Thoracic aorta (tissue), 2 donors: ENCODE measurements at regions not wholly inside any gene's neighbourhood (a gene's known extent, or its start where the extent isn't known, plus 50 kb on each side); places are given as distances from the start of the nearest gene placed in this dataset.

Source experiments
- ATAC-seq: fragments of 150-250 bp; one replicate; pipeline ENCODE4 v1.8.0; 2017; ENCODE audit warnings: low read depth; ENCODE audit not compliant: insufficient number of reproducible peaks, low FRiP score
- DNase-seq: peaks from one replicate; pipeline ENCODE4 v3.0.0-alpha.2; 2020; ENCODE audit warnings: low spot score
- H3K27ac ChIP-seq, 2 donors: fragments of 200-600 bp; sonication (generic); 1 replicate in 1 of 2; 2 replicates in 1 of 2; pipeline ENCODE4 v1.5.1; 2016; ENCODE audit warnings: mild to moderate bottlenecking in 2 of 2, moderate library complexity in 2 of 2
- H3K27me3 ChIP-seq: fragments of 200-600 bp; sonication (generic); replicated peaks from 2 replicates; pipeline ENCODE4 v1.6.0; 2016; ENCODE audit warnings: mild to moderate bottlenecking; ENCODE audit not compliant: insufficient read depth
- H3K36me3 ChIP-seq: fragments of 200-600 bp; sonication (generic); one replicate; pipeline ENCODE4 v1.5.1; 2016
- H3K4me1 ChIP-seq, 2 donors: fragments of 200-600 bp; sonication (generic); 1 replicate in 1 of 2; 2 replicates in 1 of 2; pipeline versions ENCODE4 v1.5.1 to v1.6.0; 2016; ENCODE audit warnings: low read depth in 2 of 2, mild to moderate bottlenecking in 1 of 2; ENCODE audit not compliant: control insufficient read depth in 1 of 2
- H3K4me3 ChIP-seq: fragments of 200-600 bp; sonication (generic); 2 replicates; pipeline ENCODE4 v1.5.1; 2016; ENCODE audit warnings: mild to moderate bottlenecking
- H3K9me3 ChIP-seq: fragments of 200-600 bp; sonication (generic); 2 replicates; pipeline ENCODE4 v1.5.1; 2016
- TF ChIP-seq, protein P1 (sequence below): fragments of 200-600 bp; sonication (generic); IDR thresholded peaks from one replicate; pipeline ENCODE4 v1.5.1; 2019; ENCODE audit warnings: antibody characterized with exemption

DNA sequence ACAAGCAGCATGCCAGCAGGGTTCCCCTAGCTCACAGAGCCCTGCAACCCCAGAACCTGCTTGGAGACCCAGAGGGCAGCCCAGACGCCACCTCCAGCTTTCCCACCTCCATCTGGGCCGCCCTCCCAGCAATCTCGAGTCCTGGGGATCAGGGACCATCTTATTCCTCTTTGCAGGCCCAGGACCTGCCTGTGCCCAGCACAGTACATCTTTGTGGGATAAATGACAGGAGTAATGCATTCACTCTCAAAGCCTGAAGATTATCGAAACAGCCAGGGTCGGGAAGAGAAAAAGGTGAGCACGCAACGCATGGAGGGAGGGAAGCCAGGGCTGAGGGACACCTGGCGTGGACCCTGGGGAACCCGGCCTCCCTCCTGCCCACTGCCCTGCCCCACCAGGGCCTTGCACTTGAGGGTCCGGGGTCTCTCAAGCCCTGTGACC, 144.1 kb downstream of the NDUFA10 start:
- Histone ChIP-seq H3K36me3 (no peaks in the 10 kb centered on the region), H3K4me1 (peaks cover 16 to 20% of the 10 kb centered on the region in 2 donors), H3K4me3 (no peak overlapping the region), H3K9me3 (peaks cover 14% of the 10 kb centered on the region), H3K27ac (peak overlapping the region; percentile 82 to 88), H3K27me3 (no peaks in the 10 kb centered on the region)
- no peak for DNase-seq
- ATAC-seq, result no peak
- TF ChIP-seq, protein P1, sequence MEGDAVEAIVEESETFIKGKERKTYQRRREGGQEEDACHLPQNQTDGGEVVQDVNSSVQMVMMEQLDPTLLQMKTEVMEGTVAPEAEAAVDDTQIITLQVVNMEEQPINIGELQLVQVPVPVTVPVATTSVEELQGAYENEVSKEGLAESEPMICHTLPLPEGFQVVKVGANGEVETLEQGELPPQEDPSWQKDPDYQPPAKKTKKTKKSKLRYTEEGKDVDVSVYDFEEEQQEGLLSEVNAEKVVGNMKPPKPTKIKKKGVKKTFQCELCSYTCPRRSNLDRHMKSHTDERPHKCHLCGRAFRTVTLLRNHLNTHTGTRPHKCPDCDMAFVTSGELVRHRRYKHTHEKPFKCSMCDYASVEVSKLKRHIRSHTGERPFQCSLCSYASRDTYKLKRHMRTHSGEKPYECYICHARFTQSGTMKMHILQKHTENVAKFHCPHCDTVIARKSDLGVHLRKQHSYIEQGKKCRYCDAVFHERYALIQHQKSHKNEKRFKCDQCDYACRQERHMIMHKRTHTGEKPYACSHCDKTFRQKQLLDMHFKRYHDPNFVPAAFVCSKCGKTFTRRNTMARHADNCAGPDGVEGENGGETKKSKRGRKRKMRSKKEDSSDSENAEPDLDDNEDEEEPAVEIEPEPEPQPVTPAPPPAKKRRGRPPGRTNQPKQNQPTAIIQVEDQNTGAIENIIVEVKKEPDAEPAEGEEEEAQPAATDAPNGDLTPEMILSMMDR, result no peak

DNA sequence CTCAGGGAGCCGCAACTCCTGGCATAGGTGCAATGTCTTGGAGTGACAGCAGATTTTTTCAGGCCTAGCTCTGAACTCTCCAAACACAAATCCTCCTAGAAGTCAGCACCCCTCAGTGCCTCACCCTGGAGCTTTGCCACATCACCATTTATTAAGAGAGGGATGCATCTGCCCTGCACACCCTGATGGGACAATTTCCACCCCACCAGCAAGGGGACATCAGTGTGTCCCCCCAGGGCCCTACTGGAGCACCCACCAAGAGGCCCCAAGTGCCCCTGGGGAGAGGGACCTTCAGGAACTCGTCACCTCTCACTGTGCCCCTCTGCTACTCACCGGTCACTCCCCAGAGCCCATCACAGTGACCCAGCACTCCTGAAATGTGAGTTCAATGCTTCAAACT, 144.7 kb downstream of the NDUFA10 start:
- TF ChIP-seq, protein P1, result no peak
- Histone ChIP-seq H3K27ac (peak overlapping the region in 1 of 2 donors; percentile 88), H3K4me3 (no peak overlapping the region), H3K27me3 (no peaks in the 10 kb centered on the region), H3K4me1 (peaks cover 16 to 20% of the 10 kb centered on the region in 2 donors), H3K36me3 (no peaks in the 10 kb centered on the region), H3K9me3 (peaks cover 8% of the 10 kb centered on the region)
- no peak for ATAC-seq
- no peak for DNase-seq

DNA sequence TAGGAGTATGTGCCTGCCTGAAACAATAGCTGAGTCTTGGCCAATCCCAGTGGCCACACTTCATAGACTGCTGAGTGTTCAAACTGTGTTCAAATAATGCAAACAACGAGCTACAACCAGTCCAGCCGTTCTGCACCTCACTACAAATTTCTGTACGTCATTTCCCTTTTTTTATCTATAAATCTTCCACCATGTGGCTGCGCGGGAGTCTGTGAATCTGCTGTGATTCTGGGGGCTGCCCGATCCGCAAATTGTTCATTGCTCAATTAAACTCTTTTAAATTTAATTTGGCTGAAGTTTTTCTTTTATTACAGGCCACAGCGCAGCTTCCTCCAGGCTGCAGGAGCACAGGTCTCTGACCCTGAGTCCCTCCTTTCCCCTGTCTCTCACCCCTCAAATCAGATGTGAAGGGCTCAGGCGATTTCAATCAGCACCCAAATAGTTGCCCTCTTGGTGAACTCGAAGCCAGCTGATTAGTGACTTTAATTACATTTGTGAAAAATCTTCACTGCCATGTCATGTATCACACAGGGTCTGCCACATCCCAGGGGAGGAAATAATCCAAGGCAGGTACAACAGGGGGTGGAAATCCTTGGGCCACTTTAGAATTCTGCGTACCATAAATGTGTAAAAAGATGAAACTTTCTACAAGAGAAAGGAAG, 145.6 kb downstream of the NDUFA10 start:
- Histone ChIP-seq H3K9me3 (no peaks in the 10 kb centered on the region), H3K4me1 (peaks cover 16 to 20% of the 10 kb centered on the region in 2 donors), H3K4me3 (no peak overlapping the region), H3K27me3 (no peaks in the 10 kb centered on the region), H3K27ac (no peak overlapping the region), H3K36me3 (no peaks in the 10 kb centered on the region)
- TF ChIP-seq, protein P1, result no peak
- DNase-seq (no peak), ATAC-seq (no peak)

DNA sequence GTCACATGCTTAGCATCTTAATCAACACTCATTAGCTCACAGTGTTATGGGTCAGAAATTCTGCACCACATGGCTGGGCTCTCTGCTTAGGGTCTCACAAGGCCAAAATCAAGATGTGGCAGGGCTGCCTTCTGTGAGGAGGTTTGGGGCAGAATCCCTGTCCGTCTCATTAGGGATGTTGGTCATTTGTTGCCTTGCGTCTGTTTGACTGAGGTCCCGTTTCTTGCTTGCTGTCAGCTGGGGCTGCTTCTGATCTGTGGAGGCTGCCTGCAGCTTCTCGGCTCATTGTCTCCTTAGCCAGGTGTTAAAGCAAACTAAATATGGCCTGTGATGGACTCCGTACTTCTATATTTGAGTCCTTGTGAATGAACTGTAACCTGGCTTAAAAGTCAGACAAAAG, 146.5 kb downstream of the NDUFA10 start:
- no peaks in the 10 kb centered on the region for H3K36me3 ChIP-seq
- no peaks in the 10 kb centered on the region for H3K9me3 ChIP-seq
- H3K27ac ChIP-seq, result no peak overlapping the region
- no peak for ATAC-seq
- no peaks in the 10 kb centered on the region for H3K27me3 ChIP-seq
- TF ChIP-seq, protein P1, result no peak
- peaks cover 16 to 20% of the 10 kb centered on the region in 2 donors for H3K4me1 ChIP-seq
- DNase-seq, result no peak
- H3K4me3 ChIP-seq, result no peak overlapping the region

DNA sequence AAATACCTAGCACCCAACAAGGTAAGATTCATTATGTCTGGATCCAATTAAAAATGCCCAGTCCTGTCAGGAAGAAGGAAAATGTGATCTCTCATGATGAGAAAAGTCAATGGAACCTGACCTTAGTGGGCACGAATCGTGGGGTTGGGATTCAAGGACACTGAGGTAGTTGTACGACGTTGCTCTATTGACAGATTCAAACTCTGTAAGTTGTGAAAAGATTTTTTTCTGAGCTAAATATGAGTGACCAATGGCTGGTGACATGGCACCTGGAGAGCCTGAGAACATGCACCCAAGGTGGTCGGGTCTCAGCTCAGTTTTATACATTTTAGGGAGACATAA, 148.2 kb downstream of the NDUFA10 start:
- ATAC-seq (no peak), DNase-seq (no peak)

More for the DNA sequence above, 148.2 kb downstream of the NDUFA10 start:
- Histone ChIP-seq H3K36me3 (no peaks in the 10 kb centered on the region), H3K4me3 (no peak overlapping the region), H3K9me3 (no peaks in the 10 kb centered on the region), H3K27ac (no peak overlapping the region), H3K27me3 (no peaks in the 10 kb centered on the region), H3K4me1 (peaks cover 11% of the 10 kb centered on the region in 2 donors)
- TF ChIP-seq, protein P1, result no peak
